IMR-90 (cell line): ENCODE measurements at regions not wholly inside any gene's neighbourhood (a gene's known extent, or its start where the extent isn't known, plus 50 kb on each side); places are given as distances from the start of the nearest gene placed in this dataset.

Experiments
- ATAC-seq: fragments of 200-7000 bp; cut with Tn5 transposase; 2 replicates; pipeline ENCODE4 v1.9.1; 2020; ENCODE audit warnings: low read depth, mild to moderate bottlenecking, moderate library complexity
- BruUV-seq: library from RNA; stranded (reverse); fragments of 400-500 nt; replicated peaks from 2 replicates; lab custom pipeline; 2021; lab: Mats Ljungman, UMichigan
- CTCF ChIA-PET: fragments of 300-600 bp; formaldehyde crosslinking; extraction: SDS; loops from one replicate; lab custom pipeline; 2021; ENCODE audit warnings: antibody characterized with exemption; lab: Yijun Ruan, JAX
- POLR2A ChIA-PET: fragments of 300-600 bp; sonication (Branson Sonifier 250); formaldehyde crosslinking; loops from one replicate; lab custom pipeline; 2022; ENCODE audit warnings: antibody characterized with exemption; ENCODE audit not compliant: unreplicated experiment; lab: Charles Lee
- DNase-seq: peaks from one replicate; pipeline ENCODE4 v3.0.0; 2013
- H2AFZ ChIP-seq: replicated peaks from 2 replicates; pipeline ENCODE3; 2013; ENCODE audit warnings: low read length, mild to moderate bottlenecking; ENCODE audit not compliant: poor library complexity
- H2AK5ac ChIP-seq: 2 replicates; pipeline ENCODE4 v1.6.1; 2013; ENCODE audit warnings: low read depth, low read length, inconsistent platforms
- H2AK9ac ChIP-seq: replicated peaks from 2 replicates; pipeline ENCODE3; 2013; ENCODE audit warnings: mild to moderate bottlenecking, low read depth, low read length, moderate library complexity; ENCODE audit not compliant: poor library complexity
- H2BK120ac ChIP-seq: 2 replicates; pipeline ENCODE4 v1.6.1; 2013; ENCODE audit warnings: low read depth, low read length, inconsistent platforms
- H2BK15ac ChIP-seq: 3 replicates; pipeline ENCODE4 v1.6.1; 2013; ENCODE audit warnings: low read depth, low read length, inconsistent platforms
- H2BK20ac ChIP-seq: 2 replicates; pipeline ENCODE4 v1.6.1; 2013; ENCODE audit warnings: low read depth, mild to moderate bottlenecking, inconsistent platforms, low read length, moderate library complexity
- H2BK5ac ChIP-seq: 2 replicates; pipeline ENCODE4 v1.6.1; 2013; ENCODE audit warnings: mild to moderate bottlenecking, low read depth, low read length, inconsistent platforms; ENCODE audit not compliant: poor library complexity, severe bottlenecking
- H3K14ac ChIP-seq: replicated peaks from 2 replicates; pipeline ENCODE4 v1.6.1; 2013; ENCODE audit warnings: low read depth, low read length, inconsistent platforms
- H3K18ac ChIP-seq: 2 replicates; pipeline ENCODE4 v1.6.1; 2013; ENCODE audit warnings: low read depth, low read length, control low read depth
- H3K23ac ChIP-seq: 2 replicates; pipeline ENCODE4 v1.6.1; 2013; ENCODE audit warnings: low read depth, low read length, inconsistent platforms
- H3K27ac ChIP-seq: 2 replicates; pipeline ENCODE4 v1.5.1; 2013; ENCODE audit warnings: mild to moderate bottlenecking, control low read depth, low read length; ENCODE audit not compliant: insufficient read depth
- H3K27me3 ChIP-seq: 2 replicates; pipeline ENCODE4 v1.6.1; 2013; ENCODE audit warnings: low read length; ENCODE audit not compliant: control insufficient read depth, insufficient read depth
- H3K36me3 ChIP-seq: 2 replicates; pipeline ENCODE4 v1.6.1; 2013; ENCODE audit warnings: low read length, mixed read lengths; ENCODE audit not compliant: control insufficient read depth, insufficient read depth
- H3K4ac ChIP-seq: 2 replicates; pipeline ENCODE4 v1.6.1; 2013; ENCODE audit warnings: low read depth, low read length, inconsistent platforms
- H3K4me1 ChIP-seq: 2 replicates; pipeline ENCODE4 v1.6.1; 2013; ENCODE audit warnings: low read length, mixed read lengths; ENCODE audit not compliant: control insufficient read depth, insufficient read depth
- H3K4me2 ChIP-seq: 2 replicates; pipeline ENCODE4 v1.6.1; 2013; ENCODE audit warnings: low read depth, mild to moderate bottlenecking, control low read depth, low read length, moderate library complexity
- H3K4me3 ChIP-seq: 2 replicates; pipeline ENCODE4 v1.5.1; 2013; ENCODE audit warnings: low read depth, mild to moderate bottlenecking, control low read depth, low read length, moderate library complexity; ENCODE audit not compliant: insufficient read depth
- H3K56ac ChIP-seq: 2 replicates; pipeline ENCODE4 v1.6.1; 2013; ENCODE audit warnings: low read length, inconsistent platforms; ENCODE audit not compliant: insufficient read depth; ENCODE audit errors: extremely low read depth
- H3K79me1 ChIP-seq, 2 experiments: 2 replicates each; pipeline ENCODE4 v1.6.1; 2013; ENCODE audit warnings: low read length in 2 of 2, inconsistent platforms in 1 of 2, low read depth in 1 of 2
- H3K9ac ChIP-seq: 2 replicates; pipeline ENCODE4 v1.6.1; 2013; ENCODE audit warnings: low read depth, low read length, control low read depth
- H3K9me1 ChIP-seq: 2 replicates; pipeline ENCODE4 v1.6.1; 2013; ENCODE audit warnings: low read length, inconsistent platforms; ENCODE audit not compliant: insufficient read depth
- H3K9me3 ChIP-seq: 2 replicates; pipeline ENCODE4 v1.6.1; 2013; ENCODE audit warnings: low read length; ENCODE audit not compliant: control insufficient read depth, insufficient read depth
- H4K20me1 ChIP-seq: 2 replicates; pipeline ENCODE4 v1.6.1; 2013; ENCODE audit warnings: low read length, inconsistent platforms; ENCODE audit not compliant: insufficient read depth
- H4K5ac ChIP-seq: 2 replicates; pipeline ENCODE4 v1.6.1; 2013; ENCODE audit warnings: mild to moderate bottlenecking, low read depth, low read length, control low read depth
- H4K8ac ChIP-seq, 2 experiments: 2 replicates each; pipeline ENCODE4 v1.6.1; 2013; ENCODE audit warnings: low read depth in 2 of 2, low read length in 2 of 2, control low read depth in 1 of 2, inconsistent platforms in 1 of 2
- H4K91ac ChIP-seq: 2 replicates; pipeline ENCODE4 v1.6.1; 2013; ENCODE audit warnings: low read depth, low read length, inconsistent platforms; ENCODE audit not compliant: insufficient read depth
- BHLHE40 ChIP-seq: fragments of 150-350 bp; IDR thresholded peaks from 2 replicates; pipeline ENCODE4 v1.6.1; 2016; ENCODE audit warnings: mild to moderate bottlenecking, low read depth, low read length
- CEBPB ChIP-seq: IDR thresholded peaks from 2 replicates; pipeline ENCODE4 v1.6.1; 2012; ENCODE audit warnings: low read depth, low read length, improper control_type of control experiment
- CHD1 ChIP-seq: IDR thresholded peaks from 2 replicates; pipeline ENCODE4 v1.6.1; 2012; ENCODE audit warnings: low read depth, low read length, improper control_type of control experiment
- ELK1 ChIP-seq: fragments of 150-350 bp; IDR thresholded peaks from 2 replicates; pipeline ENCODE4 v1.6.1; 2016; ENCODE audit warnings: low read depth, mild to moderate bottlenecking, low read length, moderate library complexity, borderline replicate concordance
- FOS ChIP-seq: fragments of 150-350 bp; IDR thresholded peaks from 2 replicates; pipeline ENCODE4 v1.6.1; 2016; ENCODE audit warnings: low read depth, low read length
- MAFK ChIP-seq: IDR thresholded peaks from 2 replicates; pipeline ENCODE4 v1.6.1; 2012; ENCODE audit warnings: low read depth, low read length, improper control_type of control experiment
- MAZ ChIP-seq: IDR thresholded peaks from 2 replicates; pipeline ENCODE4 v1.6.1; 2012; ENCODE audit warnings: low read depth, mild to moderate bottlenecking, low read length, improper control_type of control experiment, moderate library complexity, borderline replicate concordance
- MXI1 ChIP-seq: IDR thresholded peaks from 2 replicates; pipeline ENCODE4 v1.6.1; 2012; ENCODE audit warnings: low read depth, mild to moderate bottlenecking, low read length, moderate library complexity, borderline replicate concordance
- NFE2L2 ChIP-seq: fragments of 150-350 bp; IDR thresholded peaks from 2 replicates; pipeline ENCODE4 v1.6.1; 2016; ENCODE audit warnings: low read depth, mild to moderate bottlenecking, low read length
- POLR2A ChIP-seq: IDR thresholded peaks from 2 replicates; pipeline ENCODE4 v1.6.1; 2012; ENCODE audit warnings: mild to moderate bottlenecking, low read depth, low read length
- RAD21 ChIP-seq: IDR thresholded peaks from 2 replicates; pipeline ENCODE4 v1.6.1; 2012; ENCODE audit warnings: low read length, improper control_type of control experiment
- RCOR1 ChIP-seq: IDR thresholded peaks from 2 replicates; pipeline ENCODE4 v1.6.1; 2012; ENCODE audit warnings: mild to moderate bottlenecking, low read length, improper control_type of control experiment; ENCODE audit not compliant: insufficient replicate concordance
- RFX5 ChIP-seq: IDR thresholded peaks from 2 replicates; pipeline ENCODE4 v1.8.0; 2012; ENCODE audit warnings: low read depth, mild to moderate bottlenecking, low read length, moderate library complexity
- SMC3 ChIP-seq: fragments of 150-350 bp; IDR thresholded peaks from 2 replicates; pipeline ENCODE4 v1.6.1; 2016; ENCODE audit warnings: low read depth, mild to moderate bottlenecking, antibody characterized with exemption, low read length, moderate library complexity
- USF2 ChIP-seq: fragments of 150-350 bp; IDR thresholded peaks from 2 replicates; pipeline ENCODE4 v1.6.1; 2017; ENCODE audit warnings: mild to moderate bottlenecking, antibody characterized with exemption, low read length, low read depth
- WGBS, 2 experiments: methylation state at CpG; one replicate each; pipeline versions ENCODE4 v1.1.5 to v1.1.7; 2013; ENCODE audit warnings: missing lambda C conversion rate in 2 of 2; ENCODE audit not compliant: insufficient read length in 1 of 2; ENCODE audit errors: extremely low coverage in 2 of 2; 5-methylcytosine and 5-hydroxymethylcytosine counted together
- dilution Hi-C: fragments of 300-500 bp; cut with HindIII; formaldehyde crosslinking; loops from one replicate; pipeline ENCODE4 v1.14.3; 2018; ENCODE audit warnings: low sequenced_read_pairs; ENCODE audit not compliant: unreplicated experiment
- in situ Hi-C: fragments of 300-500 bp; cut with MboI; formaldehyde crosslinking; loops from 3 replicates; pipeline ENCODE4 v1.14.3; 2019; ENCODE audit warnings: low sequenced_read_pairs, inconsistent platforms, mixed read lengths
- intact Hi-C: fragments of 100-400 bp; cut with micrococcal nuclease; formaldehyde crosslinking; loops from 2 replicates; pipeline ENCODE4 v1.10.0; 2022
- TF ChIP-seq, protein P1 (sequence below): conservative IDR thresholded peaks from 2 replicates; pipeline ENCODE4 v1.5.1; 2012; ENCODE audit warnings: mild to moderate bottlenecking, low read depth, low read length, improper control_type of control experiment

DNA sequence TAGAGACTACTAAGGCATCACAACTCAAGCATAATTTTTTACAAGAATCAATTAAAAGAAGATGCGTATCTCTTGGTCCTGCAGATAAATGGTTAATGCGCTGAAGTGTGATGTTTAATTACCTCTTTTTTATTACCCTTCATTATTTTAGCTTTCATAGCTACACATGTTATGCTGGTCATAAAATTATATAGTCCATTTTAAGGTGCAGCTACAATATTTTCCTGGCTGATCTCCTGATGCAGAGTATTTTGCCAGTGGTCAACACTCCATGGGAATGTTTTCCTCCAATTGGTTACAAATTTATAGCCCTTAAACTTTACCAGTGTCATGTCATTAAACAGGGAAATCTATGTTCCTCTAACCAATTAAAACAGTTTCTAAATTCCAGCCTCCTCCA is 1617.2 kb downstream of the PCDH7 start:
- no CpG with 5 or more reads among the region's 2 CpGs for WGBS, 2 experiments
- in situ Hi-C loops = no loop called here
- Histone ChIP-seq H3K18ac (no peak overlapping the region), H3K36me3 (no peaks in the 10 kb centered on the region), H2BK120ac (no peak overlapping the region), H2BK20ac (no peak overlapping the region), H3K4me2 (no peak overlapping the region), H4K5ac (no peak overlapping the region), H3K9ac (no peak overlapping the region), H3K9me1 (no peaks in the 10 kb centered on the region), H3K27me3 (no peaks in the 10 kb centered on the region), H3K14ac (no peak overlapping the region), H3K79me1 (no peaks in the 10 kb centered on the region), H3K27ac (no peak overlapping the region), H2AK5ac (no peak overlapping the region), H2AK9ac (no peak overlapping the region), H3K4me1 (no peaks in the 10 kb centered on the region), H4K8ac (no peak overlapping the region), H2BK15ac (no peak overlapping the region), H3K23ac (no peak overlapping the region), H3K9me3 (no peaks in the 10 kb centered on the region; the same call in 1 of the 2 replicates), H3K4me3 (no peak overlapping the region), H4K20me1 (no peaks in the 10 kb centered on the region), H2BK5ac (no peak overlapping the region), H2AFZ (no peak overlapping the region), H3K4ac (no peak overlapping the region), H4K91ac (no peak overlapping the region), H3K56ac (no peak overlapping the region)
- ChIA-PET POLR2A (no interaction called here), CTCF (no interaction called here)
- dilution Hi-C loops = no loop called here
- DNase-seq = no peak
- ATAC-seq = no peak
- intact Hi-C loops = no loop called here
- TF ChIP-seq CHD1 (no peak), MXI1 (no peak), BHLHE40 (no peak), USF2 (no peak), FOS (no peak), RAD21 (no peak), ELK1 (no peak), CEBPB (no peak), MAZ (no peak), SMC3 (no peak), NFE2L2 (no peak), POLR2A (no peak), RFX5 (no peak), RCOR1 (no peak), MAFK (no peak)
- TF ChIP-seq, protein P1, sequence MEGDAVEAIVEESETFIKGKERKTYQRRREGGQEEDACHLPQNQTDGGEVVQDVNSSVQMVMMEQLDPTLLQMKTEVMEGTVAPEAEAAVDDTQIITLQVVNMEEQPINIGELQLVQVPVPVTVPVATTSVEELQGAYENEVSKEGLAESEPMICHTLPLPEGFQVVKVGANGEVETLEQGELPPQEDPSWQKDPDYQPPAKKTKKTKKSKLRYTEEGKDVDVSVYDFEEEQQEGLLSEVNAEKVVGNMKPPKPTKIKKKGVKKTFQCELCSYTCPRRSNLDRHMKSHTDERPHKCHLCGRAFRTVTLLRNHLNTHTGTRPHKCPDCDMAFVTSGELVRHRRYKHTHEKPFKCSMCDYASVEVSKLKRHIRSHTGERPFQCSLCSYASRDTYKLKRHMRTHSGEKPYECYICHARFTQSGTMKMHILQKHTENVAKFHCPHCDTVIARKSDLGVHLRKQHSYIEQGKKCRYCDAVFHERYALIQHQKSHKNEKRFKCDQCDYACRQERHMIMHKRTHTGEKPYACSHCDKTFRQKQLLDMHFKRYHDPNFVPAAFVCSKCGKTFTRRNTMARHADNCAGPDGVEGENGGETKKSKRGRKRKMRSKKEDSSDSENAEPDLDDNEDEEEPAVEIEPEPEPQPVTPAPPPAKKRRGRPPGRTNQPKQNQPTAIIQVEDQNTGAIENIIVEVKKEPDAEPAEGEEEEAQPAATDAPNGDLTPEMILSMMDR = no peak
- no TSS peak for BruUV-seq
